ENCODE measurements at regions not wholly inside any gene's neighbourhood (a gene's known extent, or its start where the extent isn't known, plus 50 kb on each side); places are given as distances from the start of the nearest gene placed in this dataset.

- no peaks in the 10 kb centered on the region for H3K36me3 Mint-ChIP-seq (ENCODE audit: low read depth)
- no peaks in the 10 kb centered on the region for H3K9me3 Mint-ChIP-seq
- no peaks in the 10 kb centered on the region for H3K4me1 Mint-ChIP-seq
- DNase-seq, result no peak
- CTCF ChIA-PET, result interaction anchor here (0.6 kb wide), 1 partner anchor 86 kb away, joined by 6 read pairs; no protein-coding TSS in a partner anchor
- POLR2A ChIA-PET, result no interaction called here
- H3K27ac Mint-ChIP-seq, result no peak overlapping the region
- H3K27me3 Mint-ChIP-seq, result no peaks in the 10 kb centered on the region
- no peak overlapping the region for H3K4me3 Mint-ChIP-seq
Observed at GRCh38 chr6:165913676-165914570, 250.9 kb upstream of the PDE10A start.

DNA sequence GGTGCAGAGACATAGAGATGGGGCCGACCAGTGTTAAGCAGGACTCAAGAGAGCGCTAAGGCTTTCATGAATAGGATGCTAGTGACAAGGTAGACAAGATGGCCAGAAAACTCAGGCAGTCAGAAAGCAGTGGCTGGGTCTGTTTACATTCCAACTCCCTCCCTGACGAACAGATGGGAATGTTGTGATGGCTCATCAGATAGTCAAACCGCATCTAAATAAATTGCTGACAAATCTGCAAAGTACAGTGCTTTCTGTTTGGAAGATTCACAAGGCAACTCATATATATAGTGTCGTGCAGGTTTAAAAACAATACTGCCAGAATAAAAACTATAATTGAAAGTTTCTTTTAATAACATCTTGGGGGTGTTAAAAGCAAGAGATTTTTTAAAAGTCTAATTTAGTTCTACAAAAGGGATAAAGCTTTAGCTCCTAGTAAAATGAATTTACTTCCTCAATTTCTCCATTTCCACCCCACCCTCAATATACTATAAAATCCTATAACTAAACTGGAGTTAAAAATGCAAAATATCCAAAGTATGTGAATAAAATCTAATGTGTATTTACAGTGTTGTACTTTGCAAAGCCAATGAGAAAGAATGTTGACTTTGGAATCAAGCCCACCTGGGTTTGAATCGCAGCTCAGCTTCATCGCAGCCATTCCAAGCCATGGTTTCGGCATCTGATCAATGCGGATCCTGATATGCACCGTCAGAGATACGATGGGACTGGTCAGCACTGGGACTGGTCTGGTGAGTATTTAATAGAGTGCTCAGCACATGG, 247.3 kb upstream of the PDE10A start:
- no peaks in the 10 kb centered on the region for H3K9me3 Mint-ChIP-seq
- no peak overlapping the region for H3K27ac Mint-ChIP-seq
- no peaks in the 10 kb centered on the region for H3K27me3 Mint-ChIP-seq
- no peaks in the 10 kb centered on the region for H3K36me3 Mint-ChIP-seq (ENCODE audit: low read depth)
- H3K4me3 Mint-ChIP-seq, result no peak overlapping the region
- ChIA-PET CTCF (no interaction called here), POLR2A (no interaction called here)
- H3K4me1 Mint-ChIP-seq, result no peaks in the 10 kb centered on the region
- no peak for DNase-seq

GRCh38 chr6:165906736-165907135, 243.7 kb upstream of the PDE10A start:
- no peaks in the 10 kb centered on the region for H3K4me1 Mint-ChIP-seq
- no peaks in the 10 kb centered on the region for H3K36me3 Mint-ChIP-seq (ENCODE audit: low read depth)
- H3K4me3 Mint-ChIP-seq, result no peak overlapping the region
- H3K27ac Mint-ChIP-seq, result no peak overlapping the region
- POLR2A ChIA-PET, result no interaction called here
- H3K9me3 Mint-ChIP-seq, result no peaks in the 10 kb centered on the region
- H3K27me3 Mint-ChIP-seq, result no peaks in the 10 kb centered on the region
- no peak for DNase-seq
- CTCF ChIA-PET, result no interaction called here

- H3K36me3 Mint-ChIP-seq (ENCODE audit: low read depth), result no peaks in the 10 kb centered on the region
- POLR2A ChIA-PET, result no interaction called here
- no peak overlapping the region for H3K4me3 Mint-ChIP-seq
- DNase-seq, result no peak
- H3K27me3 Mint-ChIP-seq, result no peaks in the 10 kb centered on the region
- no peaks in the 10 kb centered on the region for H3K9me3 Mint-ChIP-seq
- H3K4me1 Mint-ChIP-seq, result no peaks in the 10 kb centered on the region
- CTCF ChIA-PET, result no interaction called here
- no peak overlapping the region for H3K27ac Mint-ChIP-seq
Observed at GRCh38 chr6:165905744-165906143, 242.7 kb upstream of the PDE10A start.

DNA sequence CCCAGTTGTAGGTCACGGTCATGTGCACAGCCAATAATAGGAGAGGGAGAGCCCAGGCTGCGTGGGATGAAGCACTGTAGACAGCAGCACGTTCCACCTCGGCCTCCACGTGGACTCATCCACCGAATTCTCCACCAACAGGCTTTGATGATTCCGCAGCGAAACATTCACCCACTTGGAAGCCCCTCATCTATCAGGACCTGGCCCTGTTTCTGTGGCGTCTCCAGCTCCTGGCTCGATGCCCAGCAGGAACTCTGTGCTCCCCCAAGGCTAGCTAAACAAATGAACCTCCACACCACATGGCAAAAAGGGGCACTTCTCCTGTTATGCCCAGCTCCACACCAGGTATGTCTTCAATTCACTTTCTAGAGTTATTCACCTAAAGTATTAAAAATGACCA, 237.9 kb upstream of the PDE10A start:
- CTCF ChIA-PET, result no interaction called here
- H3K4me1 Mint-ChIP-seq, result no peaks in the 10 kb centered on the region
- no peak for DNase-seq
- no peaks in the 10 kb centered on the region for H3K27me3 Mint-ChIP-seq
- no peaks in the 10 kb centered on the region for H3K36me3 Mint-ChIP-seq (ENCODE audit: low read depth)
- no peak overlapping the region for H3K4me3 Mint-ChIP-seq
- no peaks in the 10 kb centered on the region for H3K9me3 Mint-ChIP-seq
- POLR2A ChIA-PET, result no interaction called here
- no peak overlapping the region for H3K27ac Mint-ChIP-seq

DNA sequence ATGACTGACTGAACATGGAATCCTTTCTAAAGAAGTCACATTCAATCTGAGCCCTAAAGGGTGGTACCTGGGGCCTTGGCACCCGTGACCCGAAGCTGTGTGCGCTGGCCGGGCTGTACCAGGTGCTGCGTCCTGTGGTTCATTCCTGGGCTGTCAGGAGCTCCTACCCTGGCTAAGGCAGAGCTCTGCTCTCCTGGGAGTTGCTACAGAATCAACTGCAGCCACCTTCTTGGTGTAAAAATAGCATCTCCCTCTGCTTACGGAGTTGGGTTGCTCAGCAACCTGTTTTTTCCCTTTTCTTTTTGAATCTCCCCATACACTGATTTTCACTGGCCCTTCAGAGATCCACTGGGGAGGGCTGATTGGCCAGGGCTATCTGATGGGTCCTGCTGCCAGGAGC, 236.6 kb upstream of the PDE10A start:
- Mint-ChIP-seq H3K36me3 (ENCODE audit: low read depth) (no peaks in the 10 kb centered on the region), H3K4me3 (no peak overlapping the region), H3K4me1 (no peaks in the 10 kb centered on the region), H3K9me3 (no peaks in the 10 kb centered on the region), H3K27me3 (no peaks in the 10 kb centered on the region), H3K27ac (no peak overlapping the region)
- ChIA-PET CTCF (no interaction called here), POLR2A (no interaction called here)
- DNase-seq, result no peak

GRCh38 chr6:165895421-165896165, 232.6 kb upstream of the PDE10A start:
- H3K36me3 Mint-ChIP-seq (ENCODE audit: low read depth), result no peaks in the 10 kb centered on the region
- H3K27me3 Mint-ChIP-seq, result no peaks in the 10 kb centered on the region
- no peak for DNase-seq
- no peaks in the 10 kb centered on the region for H3K4me1 Mint-ChIP-seq
- POLR2A ChIA-PET, result no interaction called here
- CTCF ChIA-PET, result no interaction called here
- H3K27ac Mint-ChIP-seq, result no peak overlapping the region
- H3K4me3 Mint-ChIP-seq, result no peak overlapping the region
- no peaks in the 10 kb centered on the region for H3K9me3 Mint-ChIP-seq

DNA sequence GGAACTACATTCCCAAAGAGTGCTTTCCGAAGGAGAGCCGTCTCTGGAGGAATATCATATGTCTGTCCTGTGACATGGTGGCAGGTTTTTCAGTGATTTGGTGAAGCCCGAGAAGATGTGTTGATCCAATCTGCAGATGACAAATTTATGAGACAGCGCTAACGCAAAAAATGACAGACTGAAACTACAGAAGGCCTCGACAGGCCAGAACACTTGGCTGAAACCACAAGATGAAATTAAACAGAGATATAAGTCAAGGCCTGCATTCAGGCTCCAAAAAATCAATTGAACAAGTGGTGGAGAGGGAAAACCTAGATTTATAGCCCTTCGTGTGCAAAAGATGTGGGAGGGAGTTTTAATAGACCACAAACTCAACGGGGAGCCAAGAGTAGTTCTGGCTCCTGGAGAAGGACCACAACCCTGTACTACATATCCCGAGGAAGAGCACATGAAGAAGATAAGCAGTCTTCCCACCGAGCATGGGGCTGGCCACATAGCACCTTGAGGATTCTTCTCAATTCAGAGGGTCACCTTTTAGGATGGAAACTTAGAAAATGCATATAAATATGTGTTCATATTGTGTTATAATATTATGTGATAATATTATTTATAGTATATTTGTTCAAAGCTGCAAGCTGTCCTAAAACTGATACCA, 231.3 kb upstream of the PDE10A start:
- DNase-seq, result no peak
- ChIA-PET CTCF (no interaction called here), POLR2A (no interaction called here)
- H3K4me1 Mint-ChIP-seq, result no peaks in the 10 kb centered on the region
- no peaks in the 10 kb centered on the region for H3K27me3 Mint-ChIP-seq
- H3K4me3 Mint-ChIP-seq, result no peak overlapping the region
- no peak overlapping the region for H3K27ac Mint-ChIP-seq
- H3K9me3 Mint-ChIP-seq, result no peaks in the 10 kb centered on the region
- no peaks in the 10 kb centered on the region for H3K36me3 Mint-ChIP-seq (ENCODE audit: low read depth)

DNA sequence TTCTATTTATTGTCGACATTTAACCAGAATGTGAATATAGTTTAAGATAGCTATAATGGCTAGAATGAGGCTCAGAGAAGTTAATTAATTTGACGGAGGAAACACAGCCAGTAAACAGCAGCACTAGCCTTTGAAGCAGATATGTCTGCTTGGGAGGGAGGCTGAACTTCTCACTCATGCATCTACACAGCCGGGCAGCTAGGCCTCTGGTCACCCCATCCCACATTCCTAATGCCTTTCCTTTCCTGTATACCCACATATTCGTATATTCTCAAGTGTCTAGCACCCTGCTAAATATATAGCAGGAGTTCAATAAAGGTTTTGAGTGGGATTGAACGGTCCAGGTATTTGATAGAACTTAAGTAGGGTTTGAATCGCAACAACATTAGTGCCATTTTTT, 230.4 kb upstream of the PDE10A start:
- Mint-ChIP-seq H3K4me1 (no peaks in the 10 kb centered on the region), H3K36me3 (ENCODE audit: low read depth) (no peaks in the 10 kb centered on the region), H3K27ac (no peak overlapping the region), H3K4me3 (no peak overlapping the region), H3K9me3 (no peaks in the 10 kb centered on the region), H3K27me3 (no peaks in the 10 kb centered on the region)
- CTCF ChIA-PET, result interaction anchor here (0.6 kb wide), 1 partner anchor 149 kb away, joined by 3 read pairs; no protein-coding TSS in a partner anchor
- DNase-seq, result no peak
- POLR2A ChIA-PET, result no interaction called here

GRCh38 chr6:165891320-165891719, 228.3 kb upstream of the PDE10A start:
- CTCF ChIA-PET, result no interaction called here
- no peak for DNase-seq
- H3K36me3 Mint-ChIP-seq (ENCODE audit: low read depth), result no peaks in the 10 kb centered on the region
- POLR2A ChIA-PET, result no interaction called here
- no peaks in the 10 kb centered on the region for H3K9me3 Mint-ChIP-seq
- no peak overlapping the region for H3K4me3 Mint-ChIP-seq
- no peak overlapping the region for H3K27ac Mint-ChIP-seq
- no peaks in the 10 kb centered on the region for H3K4me1 Mint-ChIP-seq
- H3K27me3 Mint-ChIP-seq, result no peaks in the 10 kb centered on the region

DNA sequence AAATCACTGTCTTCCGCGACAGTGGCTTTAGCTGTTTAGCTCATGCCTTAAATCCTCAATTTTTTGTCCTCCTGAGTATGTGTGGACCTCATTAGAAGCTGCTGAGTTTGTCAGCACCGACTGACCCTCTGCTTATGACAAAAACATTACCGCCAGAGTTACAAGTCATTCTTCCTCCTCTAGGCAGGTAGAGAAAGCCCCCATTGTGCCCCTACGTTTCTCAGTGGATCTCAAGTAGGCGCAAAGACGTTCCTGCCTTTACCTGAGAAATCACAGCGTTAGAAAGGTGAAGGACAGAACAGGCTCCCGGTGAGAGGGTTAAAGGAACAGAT, 227.3 kb upstream of the PDE10A start:
- Mint-ChIP-seq H3K4me3 (no peak overlapping the region), H3K36me3 (ENCODE audit: low read depth) (no peaks in the 10 kb centered on the region), H3K27ac (no peak overlapping the region), H3K27me3 (no peaks in the 10 kb centered on the region), H3K4me1 (no peaks in the 10 kb centered on the region), H3K9me3 (no peaks in the 10 kb centered on the region)
- CTCF ChIA-PET, result no interaction called here
- no peak for DNase-seq
- POLR2A ChIA-PET, result no interaction called here

GRCh38 chr6:165889636-165890403, 226.8 kb upstream of the PDE10A start:
- Mint-ChIP-seq H3K4me1 (peaks cover 3% of the 10 kb centered on the region), H3K36me3 (ENCODE audit: low read depth) (no peaks in the 10 kb centered on the region), H3K4me3 (no peak overlapping the region), H3K9me3 (no peaks in the 10 kb centered on the region), H3K27ac (no peak overlapping the region), H3K27me3 (no peaks in the 10 kb centered on the region)
- DNase-seq, result no peak
- ChIA-PET CTCF (no interaction called here), POLR2A (no interaction called here)

All from activated CD4-positive, alpha-beta T cell treated with anti-CD3 and anti-CD28 coated beads, Interleukin-2, amount 10 ng/mL, durations not matched to agents 7 days and 5 days (primary cell).